BE2C (cell line): ENCODE measurements at regions not wholly inside any gene's neighbourhood (a gene's known extent, or its start where the extent isn't known, plus 50 kb on each side); places are given as distances from the start of the nearest gene placed in this dataset.

ENCODE experiments used
- DNase-seq: peaks from one replicate; pipeline ENCODE4 v3.0.0-alpha.2; 2020
- H3K27me3 ChIP-seq: fragments of 250-450 bp; sonication (Bioruptor Pico); 2 replicates; pipeline ENCODE4 v1.5.1; 2020; ENCODE audit warnings: mild to moderate bottlenecking
- H3K36me3 ChIP-seq: fragments of 250-450 bp; sonication (Bioruptor Pico); 2 replicates; pipeline ENCODE4 v1.5.1; 2020; ENCODE audit warnings: mild to moderate bottlenecking
- H3K4me1 ChIP-seq: fragments of 250-450 bp; sonication (Bioruptor Pico); 2 replicates; pipeline ENCODE4 v1.5.1; 2020
- H3K4me3 ChIP-seq: 2 replicates; pipeline ENCODE4 v1.5.1; 2011; ENCODE audit warnings: low read depth, low read length
- H3K9me3 ChIP-seq: fragments of 250-450 bp; sonication (Bioruptor Pico); 2 replicates; pipeline ENCODE4 v1.5.1; 2020
- CTCF ChIP-seq: IDR thresholded peaks from 2 replicates; pipeline ENCODE4 v1.5.1; 2012; ENCODE audit warnings: mild to moderate bottlenecking, low read depth, low read length

GRCh38 chr12:24034894-24035293 lies 85.4 kb upstream of the SOX5 start:
- H3K27me3 ChIP-seq, result no peaks in the 10 kb centered on the region
- no peak overlapping the region for H3K4me3 ChIP-seq
- no peak for TF ChIP-seq CTCF
- no peak for DNase-seq
- H3K4me1 ChIP-seq, result peaks cover 4% of the 10 kb centered on the region; the same call in 1 of the 2 replicates
- H3K36me3 ChIP-seq, result no peaks in the 10 kb centered on the region
- H3K9me3 ChIP-seq, result no peaks in the 10 kb centered on the region

- peaks cover 4% of the 10 kb centered on the region; the same call in 1 of the 2 replicates for H3K4me1 ChIP-seq
- no peaks in the 10 kb centered on the region for H3K27me3 ChIP-seq
- no peak for DNase-seq
- TF ChIP-seq CTCF, result no peak
- no peaks in the 10 kb centered on the region for H3K9me3 ChIP-seq
- no peak overlapping the region for H3K4me3 ChIP-seq
- H3K36me3 ChIP-seq, result no peaks in the 10 kb centered on the region
Observed at GRCh38 chr12:24034160-24034559, 84.7 kb upstream of the SOX5 start.

GRCh38 chr12:24027352-24027751 lies 77.9 kb upstream of the SOX5 start:
- 0 out of 2 replicates have a peak, but pooled peaks have one; percentile 11 for TF ChIP-seq CTCF
- no peaks in the 10 kb centered on the region for H3K9me3 ChIP-seq
- no peaks in the 10 kb centered on the region for H3K4me1 ChIP-seq
- DNase-seq, result no peak
- no peaks in the 10 kb centered on the region for H3K27me3 ChIP-seq
- H3K4me3 ChIP-seq, result no peak overlapping the region
- no peaks in the 10 kb centered on the region for H3K36me3 ChIP-seq

GRCh38 chr12:24025153-24025798 lies 75.8 kb upstream of the SOX5 start:
- H3K9me3 ChIP-seq, result no peaks in the 10 kb centered on the region
- peak; percentile 58 for TF ChIP-seq CTCF
- H3K4me3 ChIP-seq, result no peak overlapping the region
- no peaks in the 10 kb centered on the region for H3K36me3 ChIP-seq
- DNase-seq, result no peak
- H3K4me1 ChIP-seq, result no peaks in the 10 kb centered on the region
- no peaks in the 10 kb centered on the region for H3K27me3 ChIP-seq

GRCh38 chr12:24023081-24023480 lies 73.6 kb upstream of the SOX5 start:
- no peaks in the 10 kb centered on the region for H3K4me1 ChIP-seq
- no peak for TF ChIP-seq CTCF
- H3K4me3 ChIP-seq, result no peak overlapping the region
- H3K36me3 ChIP-seq, result no peaks in the 10 kb centered on the region
- H3K27me3 ChIP-seq, result no peaks in the 10 kb centered on the region
- H3K9me3 ChIP-seq, result no peaks in the 10 kb centered on the region
- no peak for DNase-seq

GRCh38 chr12:24021164-24021502 lies 71.7 kb upstream of the SOX5 start:
- H3K4me3 ChIP-seq, result no peak overlapping the region
- no peaks in the 10 kb centered on the region for H3K4me1 ChIP-seq
- DNase-seq, result no peak
- no peaks in the 10 kb centered on the region for H3K9me3 ChIP-seq
- H3K36me3 ChIP-seq, result no peaks in the 10 kb centered on the region
- H3K27me3 ChIP-seq, result no peaks in the 10 kb centered on the region
- TF ChIP-seq CTCF, result no peak
